NB4 (cell line): ENCODE measurements at regions not wholly inside any gene's neighbourhood (a gene's known extent, or its start where the extent isn't known, plus 50 kb on each side); places are given as distances from the start of the nearest gene placed in this dataset.

Experiments used
- CTCF ChIP-seq: IDR thresholded peaks from one replicate; pipeline ENCODE4 v1.5.1; 2012; ENCODE audit warnings: low read depth, low read length
- MAX ChIP-seq: IDR thresholded peaks from 2 replicates; pipeline ENCODE4 v1.6.1; 2011; ENCODE audit warnings: low read depth, low read length
- POLR2A ChIP-seq: IDR thresholded peaks from 2 replicates; pipeline ENCODE4 v1.6.1; 2011; ENCODE audit warnings: mild to moderate bottlenecking; ENCODE audit not compliant: insufficient read length; ENCODE audit errors: extremely low read depth

GRCh38 chr6:12505486-12505885 is 211.1 kb upstream of the PHACTR1 start:
- TF ChIP-seq CTCF (no peak), POLR2A (no peak), MAX (no peak)
